ENCODE measurements at regions not wholly inside any gene's neighbourhood (a gene's known extent, or its start where the extent isn't known, plus 50 kb on each side); places are given as distances from the start of the nearest gene placed in this dataset.

GRCh38 chr2:190829642-190830041, 51.0 kb upstream of the GLS start:
- no peak for DNase-seq (ENCODE audit: low spot score, unreplicated experiment)

More at GRCh38 chr2:190829642-190830041, 51.0 kb upstream of the GLS start:
- Mint-ChIP-seq H3K36me3 (ENCODE audit: insufficient read depth) (no peaks in the 10 kb centered on the region), H3K4me3 (ENCODE audit: low read depth) (no peak overlapping the region), H3K4me1 (ENCODE audit: low read depth) (peaks cover 9% of the 10 kb centered on the region), H3K27me3 (no peaks in the 10 kb centered on the region), H3K27ac (no peak overlapping the region), H3K9me3 (ENCODE audit: low read depth) (peaks cover 2% of the 10 kb centered on the region)
- no peak for TF ChIP-seq CTCF (IDR thresholded peaks at IDR 0.05; ENCODE audit: unreplicated experiment)

All from progenitor cell of endocrine pancreas (in vitro differentiated cells).